PC-9 (cell line): ENCODE measurements at regions not wholly inside any gene's neighbourhood (a gene's known extent, or its start where the extent isn't known, plus 50 kb on each side); places are given as distances from the start of the nearest gene placed in this dataset.
"Not testable (repeated sequence)": the region's sequence is repeated elsewhere in the genome, so short reads cannot be mapped to it uniquely, and the experiment has no call there.

Experiments
- CTCF ChIP-seq: fragments of 200-600 bp; sonication (generic); conservative IDR thresholded peaks from 2 replicates; pipeline ENCODE4 v1.6.1; 2017; ENCODE audit warnings: mixed run types, antibody characterized with exemption, mild to moderate bottlenecking, moderate library complexity
- EZH2 ChIP-seq: fragments of 200-600 bp; sonication (generic); IDR thresholded peaks from 2 replicates; pipeline ENCODE4 v1.8.0; 2017; ENCODE audit warnings: antibody characterized with exemption, low read depth

DNA sequence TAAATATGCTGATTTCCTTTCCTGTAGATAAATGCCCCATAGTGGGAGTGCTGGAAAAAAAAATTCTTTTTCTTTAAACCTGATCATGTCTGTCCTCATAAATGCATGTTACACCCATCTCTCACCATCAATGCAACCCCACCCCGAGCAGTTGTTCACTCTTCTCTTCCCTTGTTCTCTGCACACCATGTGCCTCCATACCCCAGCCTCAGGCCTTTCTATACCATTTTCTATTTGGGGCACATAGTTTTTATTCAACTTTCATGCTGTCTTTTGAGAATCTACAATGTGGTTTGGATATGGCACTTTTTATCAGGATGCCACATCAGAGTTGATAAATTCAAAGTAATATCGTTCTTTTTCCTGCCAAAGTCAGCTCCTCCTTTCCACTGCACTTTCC, 202.6 kb downstream of the POTED start:
- TF ChIP-seq CTCF, EZH2: not testable (repeated sequence)
